Left ventricle myocardium inferior (tissue), 1 donor: ENCODE measurements at regions not wholly inside any gene's neighbourhood (a gene's known extent, or its start where the extent isn't known, plus 50 kb on each side); places are given as distances from the start of the nearest gene placed in this dataset.

ENCODE experiments used
- DNase-seq: peaks from one replicate; pipeline ENCODE4 v3.0.0-alpha.2; 2020
- H3K27ac ChIP-seq: fragments of 200-600 bp; replicated peaks from 2 replicates; pipeline ENCODE4 v1.8.0; 2021
- H3K27me3 ChIP-seq: fragments of 200-600 bp; 2 replicates; pipeline ENCODE4 v1.8.0; 2021; ENCODE audit warnings: low read depth
- H3K36me3 ChIP-seq: fragments of 200-600 bp; 2 replicates; pipeline ENCODE4 v1.8.0; 2021
- H3K4me1 ChIP-seq: fragments of 200-600 bp; 2 replicates; pipeline ENCODE4 v1.8.0; 2021
- H3K4me3 ChIP-seq: fragments of 200-600 bp; 2 replicates; pipeline ENCODE4 v1.8.0; 2021; ENCODE audit warnings: mild to moderate bottlenecking, moderate library complexity
- H3K9me3 ChIP-seq: fragments of 200-600 bp; replicated peaks from 2 replicates; pipeline ENCODE4 v1.8.0; 2021
- CTCF ChIP-seq: fragments of 200-600 bp; IDR thresholded peaks from 2 replicates; pipeline ENCODE4 v1.8.0; 2021; ENCODE audit warnings: antibody characterized with exemption, mild to moderate bottlenecking, borderline replicate concordance
- intact Hi-C: fragments of 100-400 bp; cut with micrococcal nuclease; formaldehyde crosslinking; loops from one replicate; pipeline ENCODE4 v1.11.0; 2022
- donor health status: DM: no; HTN: yes; CAD: no; lungs with severe emphysema.

- no peak for TF ChIP-seq CTCF
- intact Hi-C loops, result no loop called here
Measured at GRCh38 chrX:13903405-13903804, 86.5 kb upstream of the GPM6B start.

DNA sequence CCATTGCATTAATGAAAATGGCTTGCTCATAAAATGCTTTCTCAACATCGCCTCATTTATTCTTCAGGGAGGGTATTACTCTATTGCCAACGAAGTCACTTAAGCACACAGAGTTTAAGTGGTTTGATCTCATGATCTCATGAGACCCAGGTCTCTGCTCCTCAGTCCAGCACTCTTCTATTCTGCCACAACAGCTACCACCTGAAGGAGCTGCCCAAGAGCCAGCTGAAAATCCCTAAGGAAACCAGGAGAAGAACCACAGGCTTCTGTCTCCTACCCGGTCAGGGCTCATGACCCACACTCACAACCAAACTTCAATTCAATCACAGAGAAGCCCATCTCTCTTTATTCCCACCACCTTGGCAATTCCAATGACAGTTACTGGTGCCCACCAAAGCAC lies 85.5 kb upstream of the GPM6B start:
- Histone ChIP-seq H3K9me3 (no peaks in the 10 kb centered on the region), H3K27me3 (no peaks in the 10 kb centered on the region), H3K27ac (no peak overlapping the region), H3K36me3 (no peaks in the 10 kb centered on the region), H3K4me3 (no peak overlapping the region), H3K4me1 (no peaks in the 10 kb centered on the region)
- no peak for DNase-seq
- intact Hi-C loops, result no loop called here
- no peak for TF ChIP-seq CTCF

More at GRCh38 chrX:13903405-13903804, 86.5 kb upstream of the GPM6B start:
- Histone ChIP-seq H3K36me3 (no peaks in the 10 kb centered on the region), H3K9me3 (no peaks in the 10 kb centered on the region), H3K4me3 (no peak overlapping the region), H3K27ac (no peak overlapping the region), H3K4me1 (no peaks in the 10 kb centered on the region), H3K27me3 (no peaks in the 10 kb centered on the region)
- DNase-seq, result no peak

- Histone ChIP-seq H3K9me3 (no peaks in the 10 kb centered on the region), H3K36me3 (no peaks in the 10 kb centered on the region), H3K4me1 (no peaks in the 10 kb centered on the region), H3K27ac (no peak overlapping the region), H3K4me3 (no peak overlapping the region), H3K27me3 (no peaks in the 10 kb centered on the region)
- intact Hi-C loops, result no loop called here
- TF ChIP-seq CTCF, result no peak
- no peak for DNase-seq
Measured at GRCh38 chrX:13901354-13901753, 84.5 kb upstream of the GPM6B start.

DNA sequence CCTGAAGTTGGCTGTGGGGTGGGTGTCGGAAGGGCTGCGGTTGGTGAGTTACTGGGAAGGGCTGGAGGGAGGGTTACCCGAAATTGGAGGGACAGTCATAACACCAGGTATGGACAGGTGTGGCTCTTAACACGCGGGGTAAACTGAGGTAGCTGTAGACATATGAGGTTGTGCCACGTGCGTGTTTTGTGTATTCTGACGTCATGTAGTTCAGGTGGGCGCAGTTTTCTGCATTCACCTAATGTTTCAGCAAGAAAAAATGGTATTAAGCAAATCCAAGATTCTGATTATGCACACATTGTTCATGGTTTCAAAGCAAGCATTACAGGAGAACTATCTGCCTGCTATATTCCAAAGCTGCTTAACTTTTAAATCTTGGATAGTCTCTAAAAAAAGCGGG lies 83.5 kb upstream of the GPM6B start:
- no peaks in the 10 kb centered on the region for H3K36me3 ChIP-seq
- no peaks in the 10 kb centered on the region for H3K4me1 ChIP-seq
- H3K4me3 ChIP-seq, result no peak overlapping the region
- intact Hi-C loops, result no loop called here
- H3K27me3 ChIP-seq, result no peaks in the 10 kb centered on the region
- no peak for TF ChIP-seq CTCF
- DNase-seq, result no peak
- no peaks in the 10 kb centered on the region for H3K9me3 ChIP-seq
- no peak overlapping the region for H3K27ac ChIP-seq

- Histone ChIP-seq H3K27me3 (no peaks in the 10 kb centered on the region), H3K4me3 (no peak overlapping the region), H3K27ac (no peak overlapping the region), H3K36me3 (no peaks in the 10 kb centered on the region), H3K4me1 (no peaks in the 10 kb centered on the region), H3K9me3 (no peaks in the 10 kb centered on the region)
- intact Hi-C loops, result no loop called here
- no peak for DNase-seq
- no peak for TF ChIP-seq CTCF
Measured at GRCh38 chrX:13899607-13900006, 82.7 kb upstream of the GPM6B start.

GRCh38 chrX:13898603-13899002 lies 81.7 kb upstream of the GPM6B start:
- Histone ChIP-seq H3K4me1 (no peaks in the 10 kb centered on the region), H3K36me3 (no peaks in the 10 kb centered on the region)
- TF ChIP-seq CTCF, result no peak

More at GRCh38 chrX:13898603-13899002, 81.7 kb upstream of the GPM6B start:
- no peaks in the 10 kb centered on the region for H3K27me3 ChIP-seq
- H3K9me3 ChIP-seq, result no peaks in the 10 kb centered on the region
- intact Hi-C loops, result no loop called here
- no peak overlapping the region for H3K27ac ChIP-seq
- no peak for DNase-seq
- no peak overlapping the region for H3K4me3 ChIP-seq
